ENCODE measurements at regions not wholly inside any gene's neighbourhood (a gene's known extent, or its start where the extent isn't known, plus 50 kb on each side); places are given as distances from the start of the nearest gene placed in this dataset.

DNA sequence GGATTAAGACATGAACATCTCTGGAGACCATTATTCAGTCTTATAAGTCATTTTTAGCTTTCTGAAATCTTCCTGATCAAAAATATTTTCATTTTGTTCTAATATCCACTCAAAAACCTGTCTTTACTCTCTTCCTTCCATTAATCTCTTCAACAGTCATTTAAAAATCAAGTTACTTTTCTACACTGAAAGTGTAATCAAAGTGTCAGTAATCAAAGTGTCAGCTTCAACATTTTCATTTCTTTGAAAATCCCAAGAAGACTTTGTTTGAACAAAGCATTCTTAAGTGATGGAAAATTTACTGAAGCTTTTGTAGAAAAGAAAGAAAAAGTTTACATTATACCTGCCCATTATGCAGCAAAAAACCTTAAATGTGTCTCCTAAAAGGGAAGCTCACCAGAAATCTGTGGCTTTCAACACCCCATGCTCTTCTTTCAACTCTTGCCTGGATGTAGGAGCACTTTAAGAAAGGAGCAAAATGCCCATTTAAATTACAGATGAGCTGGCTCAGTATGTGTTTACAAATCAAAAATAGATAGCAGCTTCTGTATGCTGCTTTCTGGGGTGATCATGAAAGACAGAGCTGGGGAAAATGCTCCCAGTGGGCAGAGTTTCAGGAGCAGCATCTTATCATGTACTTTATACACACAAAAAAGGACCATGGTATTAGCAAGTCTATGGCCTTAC lies 260.8 kb upstream of the NCAM2 start:
- DNase-seq (ENCODE audit: low read depth in 2 of 2) = no peak

DNA sequence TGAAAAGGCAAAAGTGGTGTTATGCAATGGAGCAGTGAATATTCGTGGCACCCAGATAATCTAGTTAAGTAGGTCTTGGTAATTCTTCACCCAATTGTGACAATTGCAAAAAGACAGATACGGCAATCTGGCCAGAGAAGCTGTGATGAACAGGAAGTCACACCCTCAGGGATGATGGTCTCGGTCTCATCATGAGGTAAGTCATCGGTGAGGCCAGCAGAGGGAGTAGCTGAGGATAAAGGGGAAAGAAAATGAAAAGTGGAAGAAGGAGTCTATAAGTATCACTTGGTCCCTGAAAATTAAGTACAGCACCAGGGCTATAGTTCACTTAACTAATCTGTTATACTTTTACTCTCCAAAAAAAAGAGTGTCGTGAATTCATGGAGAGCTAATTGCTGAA lies 258.8 kb upstream of the NCAM2 start:
- no peak for DNase-seq (ENCODE audit: low read depth in 2 of 2)

DNA sequence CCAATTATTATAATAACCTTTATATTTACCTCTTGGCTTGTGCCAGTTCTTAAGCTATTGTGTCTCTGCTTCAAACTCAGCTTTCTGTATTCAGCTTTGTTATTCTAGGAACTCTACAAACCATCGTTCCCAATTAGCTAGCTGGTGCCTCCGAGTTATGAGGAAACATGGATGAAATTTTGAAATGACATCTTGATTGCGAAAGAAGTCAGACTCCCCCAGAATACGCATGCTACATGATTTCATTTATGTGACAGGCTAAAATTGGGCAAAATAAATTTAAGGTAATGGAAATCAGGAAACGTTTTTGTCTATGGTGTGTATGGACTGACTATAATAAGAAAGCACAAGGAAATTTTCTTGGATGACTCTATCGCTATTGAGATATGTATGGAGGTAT lies 256.8 kb upstream of the NCAM2 start:
- no peak for DNase-seq (ENCODE audit: low read depth in 2 of 2)

DNA sequence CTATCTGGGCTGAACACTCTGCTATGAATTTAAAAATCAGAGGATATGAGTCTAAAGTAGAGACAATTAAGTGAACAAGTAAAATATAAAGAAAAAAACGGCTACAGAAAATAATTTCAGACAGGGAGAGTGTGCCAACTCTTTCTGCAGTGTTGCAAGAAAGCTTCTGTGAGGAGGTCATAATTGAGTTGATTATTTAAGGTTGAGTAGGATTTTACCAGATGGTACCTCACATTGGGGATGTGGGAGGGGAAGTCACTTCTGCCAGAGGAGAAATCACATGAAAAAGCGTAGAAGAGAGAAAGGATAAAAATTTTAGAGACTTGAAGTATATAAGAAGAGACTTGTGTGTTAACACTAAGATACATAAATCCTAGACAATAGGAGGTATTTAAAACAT lies 238.0 kb upstream of the NCAM2 start:
- no peak for DNase-seq (ENCODE audit: low read depth in 2 of 2)

DNA sequence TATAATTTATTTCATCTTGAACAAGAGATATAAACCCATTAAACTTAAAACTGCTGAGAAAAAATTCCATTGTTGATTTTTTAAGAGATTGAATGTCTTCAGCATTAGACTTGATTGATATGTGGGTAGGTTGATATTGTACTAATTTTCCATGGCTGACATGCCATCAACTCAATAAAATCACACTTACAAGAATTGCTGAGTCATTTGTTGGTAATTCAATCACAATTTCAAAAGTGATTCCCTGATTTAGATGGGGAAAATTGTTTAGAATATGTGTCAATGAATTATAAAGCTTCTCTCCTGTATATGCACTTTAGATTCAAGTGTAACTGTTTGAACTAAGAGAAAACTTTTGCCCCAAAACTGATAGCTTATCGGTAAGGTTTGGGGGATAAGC lies 223.5 kb upstream of the NCAM2 start:
- DNase-seq (ENCODE audit: low read depth in 2 of 2) = no peak

DNA sequence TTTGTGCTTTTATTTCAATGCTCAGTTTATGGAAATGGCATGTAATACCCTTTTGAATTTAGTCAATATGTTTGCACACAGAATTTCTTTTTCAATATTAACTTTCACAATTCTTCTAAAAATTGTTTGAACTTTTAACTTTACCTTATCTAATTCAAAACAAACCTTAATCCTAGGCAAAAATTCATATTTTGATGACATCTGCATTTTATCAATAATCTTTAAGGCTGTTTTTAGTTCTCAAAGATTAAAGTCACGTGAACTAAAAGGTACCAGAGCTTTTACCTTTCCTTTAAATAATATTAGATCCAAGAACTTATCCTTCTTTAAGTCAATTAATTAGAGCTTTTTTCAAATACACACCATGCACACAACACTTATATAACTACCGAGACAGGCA lies 218.9 kb upstream of the NCAM2 start:
- DNase-seq (ENCODE audit: low read depth in 2 of 2) = no peak

DNA sequence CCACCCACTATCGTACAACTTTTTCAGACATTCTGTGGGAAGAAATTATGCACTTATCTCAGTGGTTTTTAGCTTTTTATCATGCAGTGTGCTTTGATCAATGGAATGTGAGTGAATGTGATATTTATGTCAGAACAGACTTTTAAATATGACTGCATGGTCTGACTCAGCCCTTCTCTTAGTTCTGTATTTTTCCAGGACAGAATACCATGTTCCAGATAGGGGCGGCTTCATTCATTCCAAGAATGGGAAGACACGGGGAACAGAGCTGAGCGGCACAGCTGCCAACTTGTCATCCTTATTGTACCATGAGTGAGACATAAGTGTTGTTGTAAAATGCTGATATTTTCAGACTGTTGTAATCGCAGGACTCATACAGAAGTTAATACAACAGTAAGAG lies 214.6 kb upstream of the NCAM2 start:
- DNase-seq (ENCODE audit: low read depth in 2 of 2) = no peak

DNA sequence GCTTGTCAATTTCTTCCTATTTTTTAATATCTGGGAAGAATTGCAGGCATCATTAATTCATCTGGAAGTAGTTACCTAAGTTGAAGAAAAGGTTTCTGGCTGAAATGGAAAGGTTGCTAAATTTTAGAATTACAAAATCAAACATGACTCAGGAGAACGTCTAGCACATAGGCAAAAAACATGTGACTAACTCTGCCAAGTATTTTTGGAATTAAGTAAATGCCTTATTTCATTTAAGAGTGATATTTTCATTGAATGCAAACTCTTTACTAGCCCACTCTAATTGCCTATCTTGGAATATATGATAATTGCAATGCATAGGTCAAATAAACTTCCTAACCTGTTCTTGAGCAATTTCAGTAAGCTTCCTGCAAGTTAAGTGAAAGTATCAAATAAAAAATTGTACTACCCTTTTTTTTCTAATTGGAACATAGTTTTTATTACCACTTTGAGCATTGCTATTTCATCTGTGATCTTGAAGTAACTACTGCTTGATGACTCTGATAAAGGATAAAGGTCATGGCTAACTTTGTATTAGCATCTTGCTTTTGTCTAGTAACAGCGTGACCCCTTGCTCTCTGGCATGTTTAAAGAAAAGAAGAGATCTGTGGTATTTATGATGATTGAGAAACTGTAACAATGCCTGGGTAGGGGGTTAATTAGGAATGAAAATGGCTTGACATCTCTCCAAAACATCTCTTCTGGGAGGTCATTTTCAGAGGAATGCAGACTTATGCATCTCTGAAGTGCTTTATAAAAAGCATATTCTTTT lies 208.3 kb upstream of the NCAM2 start:
- DNase-seq (ENCODE audit: low read depth in 2 of 2) = no peak

DNA sequence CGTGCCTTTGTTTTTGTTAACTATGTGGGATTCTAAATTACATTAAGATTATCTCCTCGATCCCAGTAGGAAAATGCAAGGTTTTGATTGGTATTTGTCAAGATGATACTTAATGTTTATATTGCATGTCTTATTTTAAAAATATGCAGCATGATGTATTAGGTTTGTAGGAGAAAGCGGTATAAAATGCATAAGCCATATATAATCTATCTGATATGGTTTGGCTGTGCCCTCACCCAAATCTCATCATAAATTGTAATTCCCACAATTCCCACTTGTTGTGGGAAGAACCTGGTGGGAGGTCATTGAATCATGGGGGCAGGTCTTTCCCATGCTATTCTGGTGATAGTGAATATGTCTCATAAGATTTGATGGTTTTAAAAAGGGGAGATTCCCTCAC lies 198.1 kb upstream of the NCAM2 start:
- DNase-seq (ENCODE audit: low read depth in 2 of 2) = no peak

DNA sequence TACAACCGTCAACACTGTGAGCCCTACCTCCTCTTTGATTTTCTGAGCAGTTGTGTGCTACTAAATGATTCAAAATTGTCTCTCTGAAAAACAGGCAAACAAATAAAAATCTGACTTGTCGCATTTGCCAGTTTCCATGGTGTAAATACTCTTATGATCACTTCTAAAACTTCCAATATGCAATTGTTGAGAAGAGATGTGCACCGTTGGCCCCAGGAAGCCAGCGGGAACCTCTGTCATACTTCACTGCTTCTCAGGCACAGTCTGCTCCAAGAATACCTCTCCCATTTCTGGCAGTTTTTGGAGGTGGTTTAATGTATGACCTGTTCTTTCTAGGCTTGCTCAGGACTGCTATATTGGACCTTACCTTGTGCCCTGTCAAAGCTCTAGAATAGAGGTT lies 196.0 kb upstream of the NCAM2 start:
- no peak for DNase-seq (ENCODE audit: low read depth in 2 of 2)

DNA sequence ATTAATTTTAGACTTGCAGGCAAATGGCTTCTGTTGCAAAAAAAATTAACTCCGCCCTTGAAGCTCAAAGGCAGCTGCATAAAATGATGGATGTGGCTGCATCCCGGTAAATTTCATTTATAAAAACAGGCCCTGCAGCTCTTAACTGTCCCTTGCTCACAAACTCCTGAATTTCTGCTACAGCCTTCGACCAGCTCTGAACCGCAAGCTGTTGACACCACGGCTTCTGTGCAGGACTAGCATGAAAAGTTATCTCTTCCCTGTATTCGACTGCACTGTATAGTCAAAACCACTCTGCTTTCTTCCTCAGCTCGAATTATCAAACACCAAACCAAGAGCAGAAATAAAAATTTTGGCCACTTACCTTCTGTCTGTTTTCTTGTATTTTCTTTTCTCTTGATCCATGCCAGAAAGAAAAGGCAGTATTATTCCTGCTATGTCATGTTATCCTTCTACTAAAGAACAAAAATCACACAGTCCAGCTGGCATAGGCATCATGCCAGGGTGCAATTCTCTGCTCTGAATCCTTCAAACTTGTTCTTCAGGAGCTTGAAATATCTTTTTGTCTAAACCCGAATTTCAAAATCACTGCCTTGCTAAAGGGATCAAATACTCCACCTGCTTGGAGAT lies 195.5 kb upstream of the NCAM2 start:
- no peak for DNase-seq (ENCODE audit: low read depth in 2 of 2)

DNA sequence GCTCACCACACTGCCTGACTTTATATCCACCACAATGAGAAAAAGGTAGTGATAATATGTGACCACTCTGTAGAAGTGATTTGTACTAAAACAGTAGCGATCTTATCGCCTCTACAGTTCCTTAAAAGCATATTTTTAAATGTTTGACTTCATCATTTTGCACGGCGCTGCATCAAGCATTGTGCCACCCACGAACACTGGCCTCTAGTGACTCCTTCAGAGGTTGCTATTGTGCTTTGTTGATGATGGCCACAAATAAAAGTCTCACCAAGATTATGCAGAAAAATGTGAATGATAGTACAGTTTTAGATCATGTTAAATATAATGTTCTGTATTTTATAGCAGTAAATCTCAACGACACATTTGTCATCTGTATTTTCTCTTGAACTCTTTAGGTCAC lies 186.5 kb upstream of the NCAM2 start:
- no peak for DNase-seq (ENCODE audit: low read depth in 2 of 2)

DNA sequence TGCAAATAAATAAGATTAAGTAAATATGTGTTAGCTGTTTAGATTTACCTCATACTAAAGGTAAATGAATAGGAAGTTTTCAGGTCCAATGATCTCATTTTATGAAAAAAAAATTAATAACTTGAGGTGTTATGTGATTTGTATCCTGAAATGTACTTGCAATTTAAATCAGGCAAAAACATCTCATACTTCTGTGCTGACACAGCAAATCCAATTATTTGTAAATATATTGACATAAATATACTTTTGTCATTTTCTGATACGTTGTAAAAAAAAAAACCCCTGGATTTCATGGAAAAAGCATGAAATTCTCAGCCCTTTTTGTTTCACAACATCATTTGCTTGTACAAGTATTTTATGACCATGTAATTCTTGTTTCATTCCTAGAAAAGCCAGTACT lies 184.1 kb upstream of the NCAM2 start:
- no peak for DNase-seq (ENCODE audit: low read depth in 2 of 2)

DNA sequence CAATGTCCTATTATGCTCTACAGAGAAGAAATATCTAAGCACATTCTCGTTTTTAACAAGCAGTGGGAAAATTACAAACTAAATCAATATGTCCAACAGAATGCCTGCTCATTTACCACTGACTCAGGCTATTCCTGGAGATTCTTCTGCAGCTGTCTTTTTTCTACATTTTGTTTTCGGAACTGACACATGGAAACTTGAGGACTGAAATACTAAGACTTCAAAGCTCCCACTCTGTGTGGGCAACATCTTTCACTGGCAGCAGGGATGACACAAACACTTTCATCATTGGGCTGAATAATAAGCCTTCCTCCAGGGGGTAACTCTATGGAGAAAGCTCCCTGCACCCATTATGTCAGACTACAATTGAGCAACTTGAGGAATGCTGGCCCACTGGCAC lies 175.5 kb upstream of the NCAM2 start:
- no peak for DNase-seq (ENCODE audit: low read depth in 2 of 2)

DNA sequence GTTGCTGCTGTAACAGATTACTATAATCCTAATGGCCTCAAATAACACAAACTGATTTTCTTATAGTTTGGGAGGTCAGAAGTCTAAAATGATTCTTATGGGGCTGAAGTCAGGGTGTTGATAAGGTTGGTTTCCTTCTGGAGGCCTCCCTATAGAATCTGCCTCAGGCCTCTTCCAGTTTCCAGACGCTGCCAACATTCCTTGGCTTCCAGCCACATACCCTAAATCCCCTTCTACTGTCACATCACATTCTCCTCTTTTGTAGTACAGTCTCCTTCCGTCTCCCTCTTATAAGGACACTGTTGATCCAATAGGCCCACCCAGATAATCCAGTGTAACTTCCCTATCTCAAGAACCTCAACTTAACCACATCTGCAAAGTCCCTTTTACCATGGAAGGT lies 145.3 kb upstream of the NCAM2 start:
- no peak for DNase-seq (ENCODE audit: low read depth in 2 of 2)

DNA sequence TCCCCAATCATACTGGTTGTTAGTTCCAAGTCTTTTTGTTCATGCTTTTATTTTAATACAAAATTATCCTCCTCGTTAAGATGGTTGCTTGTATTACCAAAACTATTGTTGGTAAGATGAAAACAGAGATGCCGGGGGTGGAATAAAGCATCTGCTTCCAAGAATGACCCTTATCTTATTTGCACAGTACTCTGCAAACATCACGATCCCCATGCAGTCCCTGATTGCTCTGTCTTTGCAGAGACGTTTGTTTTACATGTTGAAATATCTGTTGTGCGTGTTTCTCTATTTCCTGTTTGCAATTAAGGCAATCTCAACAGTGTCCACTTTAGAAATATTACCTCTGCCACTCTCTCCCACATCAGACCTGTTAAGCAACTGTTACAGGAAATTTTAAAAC lies 141.3 kb upstream of the NCAM2 start:
- DNase-seq (ENCODE audit: low read depth in 2 of 2) = no peak

DNA sequence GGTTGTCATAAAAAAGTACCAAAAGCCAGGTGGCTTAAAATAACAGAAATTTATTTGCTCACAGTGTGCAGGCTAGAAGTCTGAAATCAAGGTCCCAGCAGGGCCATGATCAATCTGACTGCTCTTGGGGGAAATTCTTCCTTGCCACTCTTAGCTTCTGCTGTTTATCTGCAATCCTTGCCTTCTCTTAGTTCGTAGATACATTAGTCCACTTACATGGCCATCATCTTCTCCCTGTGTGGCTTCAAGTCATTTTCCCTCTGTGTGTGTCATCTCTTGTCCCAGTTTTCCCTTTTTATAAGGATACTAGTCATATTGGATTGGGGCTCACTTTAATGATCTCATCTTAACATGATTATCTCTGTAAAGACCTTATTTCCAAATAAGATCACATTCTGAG lies 124.0 kb upstream of the NCAM2 start:
- no peak for DNase-seq (ENCODE audit: low read depth in 2 of 2)

DNA sequence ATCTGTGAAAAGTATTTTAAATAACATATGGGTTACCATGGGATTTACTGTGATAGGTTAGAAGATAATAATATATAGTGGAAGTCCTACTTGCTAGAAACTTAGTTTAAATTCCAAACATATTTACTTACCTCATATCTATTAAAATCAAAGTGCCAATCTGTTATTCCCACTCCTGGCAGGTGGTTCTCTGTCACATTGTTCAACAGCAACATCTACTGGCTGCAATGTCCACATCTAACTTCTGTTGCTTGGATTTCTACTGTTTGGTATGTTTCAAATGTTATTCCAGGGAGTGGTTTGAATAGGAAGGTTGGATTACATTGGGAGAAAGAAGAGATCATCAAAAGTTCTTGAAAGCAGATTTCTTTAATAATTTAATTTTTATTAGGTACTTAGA lies 122.5 kb upstream of the NCAM2 start:
- DNase-seq (ENCODE audit: low read depth in 2 of 2) = no peak

DNA sequence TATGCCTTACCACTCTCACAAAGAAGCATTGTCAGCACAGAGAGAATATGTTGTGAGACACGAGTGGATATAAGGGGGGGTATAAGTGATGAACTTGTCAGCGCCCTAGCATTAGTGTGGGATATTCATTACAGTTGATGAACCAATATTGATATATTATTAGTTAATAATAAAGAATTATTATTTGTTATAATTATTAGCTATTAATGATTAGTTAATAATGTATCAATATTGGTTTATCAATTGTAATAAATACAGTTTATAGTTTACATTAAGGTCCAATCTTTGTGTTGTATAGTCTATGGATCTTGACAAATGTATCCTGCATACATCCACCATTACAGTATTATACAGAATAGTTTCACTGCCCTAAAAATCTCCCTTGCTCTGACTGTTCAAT lies 120.2 kb upstream of the NCAM2 start:
- DNase-seq (ENCODE audit: low read depth in 2 of 2) = no peak

DNA sequence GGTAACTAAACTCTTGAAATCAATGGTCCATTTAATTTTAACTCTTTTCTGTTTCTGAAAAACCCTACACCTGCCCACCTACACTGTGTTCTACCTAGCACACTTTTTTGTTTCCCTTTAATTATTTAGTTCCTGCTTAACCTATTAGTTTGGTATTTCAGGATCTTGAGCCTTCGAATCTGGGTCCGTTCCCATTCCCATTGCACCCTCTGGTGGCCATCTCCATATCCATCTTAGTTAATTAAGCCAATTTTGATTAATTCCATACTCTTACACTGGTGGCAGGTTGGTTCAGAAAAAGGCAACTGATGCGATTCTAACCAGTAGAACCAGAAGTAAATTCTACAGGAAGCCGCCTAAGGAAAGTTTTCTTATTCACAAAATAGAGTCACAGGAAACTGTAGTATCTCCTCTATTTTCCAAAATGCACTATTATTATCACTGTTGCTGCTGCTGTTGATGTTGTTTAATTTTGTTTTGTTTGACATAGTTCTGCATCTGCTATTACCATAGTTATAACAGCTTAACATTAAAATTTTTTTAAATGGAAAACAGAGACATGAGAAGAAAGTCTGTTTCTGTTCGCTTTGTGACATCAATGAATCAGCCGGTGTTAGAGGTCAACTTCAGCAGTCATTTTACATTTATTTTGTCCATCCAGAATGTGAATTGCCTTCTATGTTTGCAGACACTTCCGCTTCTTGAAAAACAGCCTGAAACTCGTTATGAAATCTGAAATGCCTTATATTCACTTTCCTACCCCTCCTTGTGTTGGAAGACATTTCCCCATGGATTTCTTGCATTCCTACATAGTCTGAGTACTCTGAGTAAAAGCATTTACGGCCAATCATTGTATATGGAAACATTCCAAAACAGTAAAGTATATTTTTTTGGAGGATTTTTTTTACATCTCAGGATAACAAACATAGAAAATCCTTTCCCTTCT lies 115.5 kb upstream of the NCAM2 start:
- DNase-seq (ENCODE audit: low read depth in 2 of 2) = no peak

DNA sequence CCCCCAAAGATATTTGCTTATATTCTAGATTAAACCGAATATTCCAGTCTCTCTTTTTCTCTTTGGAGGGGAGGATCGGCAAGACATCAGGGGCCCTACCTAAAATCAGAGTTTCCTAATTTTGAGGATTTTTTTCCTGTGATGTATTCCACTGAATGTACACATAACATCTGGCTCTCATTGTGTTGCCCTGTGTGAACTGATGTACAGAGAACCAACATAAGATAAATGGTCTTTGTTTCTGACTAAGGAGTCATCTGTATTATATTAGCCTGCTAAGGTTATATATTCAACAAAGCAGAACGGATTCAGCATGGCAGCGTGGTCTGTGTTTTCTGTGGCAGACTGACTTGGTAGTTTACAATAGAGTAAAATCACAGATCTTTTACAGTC lies 114.8 kb upstream of the NCAM2 start:
- DNase-seq (ENCODE audit: low read depth in 2 of 2) = no peak

DNA sequence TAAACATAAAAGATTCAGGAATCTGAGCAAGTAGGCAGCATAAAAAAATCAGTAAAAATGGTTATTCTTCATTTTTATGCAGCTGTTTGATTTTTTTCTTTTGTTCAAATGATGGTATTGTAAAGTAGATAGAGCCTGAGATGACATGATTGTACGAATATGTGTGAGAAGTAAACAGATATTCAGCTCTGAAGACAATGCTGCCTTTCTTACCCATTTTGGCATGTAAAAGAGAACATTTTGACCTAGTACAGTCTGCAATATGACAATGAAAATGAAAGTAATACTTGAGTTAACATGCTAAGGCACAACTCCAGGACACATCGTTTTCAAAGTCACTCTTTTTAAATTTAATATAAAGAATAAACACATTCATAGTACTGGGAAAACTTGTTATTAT lies 95.7 kb upstream of the NCAM2 start:
- DNase-seq (ENCODE audit: low read depth in 2 of 2) = no peak
